Activated B cell treated with CpG ODN at 0.5 μM for 24 hours (primary cell): ENCODE measurements at regions not wholly inside any gene's neighbourhood (a gene's known extent, or its start where the extent isn't known, plus 50 kb on each side); places are given as distances from the start of the nearest gene placed in this dataset.

Source experiments
- ATAC-seq: fragments of 200-7000 bp; cut with Tn5 transposase; one replicate; pipeline ENCODE4 v1.10.0; 2021; ENCODE audit warnings: low read depth, mild to moderate bottlenecking, moderate library complexity
- CTCF ChIA-PET: fragments of 350-600 bp; sonication (Branson Sonifier 250); formaldehyde crosslinking; loops from one replicate; lab custom pipeline; 2021; ENCODE audit warnings: antibody characterized with exemption; lab: Charles Lee
- POLR2A ChIA-PET: fragments of 350-600 bp; sonication (Branson Sonifier 250); formaldehyde crosslinking; loops from one replicate; lab custom pipeline; 2021; ENCODE audit warnings: antibody characterized with exemption; lab: Charles Lee
- DNase-seq: peaks from one replicate; pipeline ENCODE4 v3.0.0; 2022
- H3K27ac Mint-ChIP-seq: one replicate; pipeline ENCODE4 v1.8.0; 2020; ENCODE audit warnings: mixed read lengths
- H3K27me3 Mint-ChIP-seq: one replicate; pipeline ENCODE4 v1.8.0; 2021; ENCODE audit warnings: mixed read lengths
- H3K36me3 Mint-ChIP-seq: one replicate; pipeline ENCODE4 v1.8.0; 2021; ENCODE audit warnings: low read depth, mixed read lengths
- H3K4me1 Mint-ChIP-seq: one replicate; pipeline ENCODE4 v1.8.0; 2021; ENCODE audit warnings: mixed read lengths
- H3K4me3 Mint-ChIP-seq: one replicate; pipeline ENCODE4 v1.8.0; 2020; ENCODE audit warnings: mild to moderate bottlenecking, mixed read lengths
- H3K9me3 Mint-ChIP-seq: one replicate; pipeline ENCODE4 v1.8.0; 2020; ENCODE audit warnings: mixed read lengths
- intact Hi-C: fragments of 100-400 bp; cut with micrococcal nuclease; formaldehyde crosslinking; loops from one replicate; pipeline ENCODE4 v1.15.1; 2024
- TF ChIP-seq, protein P1 (sequence below): fragments of 200-600 bp; IDR thresholded peaks from one replicate; pipeline ENCODE4 v1.8.0; 2022; ENCODE audit warnings: antibody characterized with exemption, mild to moderate bottlenecking

DNA sequence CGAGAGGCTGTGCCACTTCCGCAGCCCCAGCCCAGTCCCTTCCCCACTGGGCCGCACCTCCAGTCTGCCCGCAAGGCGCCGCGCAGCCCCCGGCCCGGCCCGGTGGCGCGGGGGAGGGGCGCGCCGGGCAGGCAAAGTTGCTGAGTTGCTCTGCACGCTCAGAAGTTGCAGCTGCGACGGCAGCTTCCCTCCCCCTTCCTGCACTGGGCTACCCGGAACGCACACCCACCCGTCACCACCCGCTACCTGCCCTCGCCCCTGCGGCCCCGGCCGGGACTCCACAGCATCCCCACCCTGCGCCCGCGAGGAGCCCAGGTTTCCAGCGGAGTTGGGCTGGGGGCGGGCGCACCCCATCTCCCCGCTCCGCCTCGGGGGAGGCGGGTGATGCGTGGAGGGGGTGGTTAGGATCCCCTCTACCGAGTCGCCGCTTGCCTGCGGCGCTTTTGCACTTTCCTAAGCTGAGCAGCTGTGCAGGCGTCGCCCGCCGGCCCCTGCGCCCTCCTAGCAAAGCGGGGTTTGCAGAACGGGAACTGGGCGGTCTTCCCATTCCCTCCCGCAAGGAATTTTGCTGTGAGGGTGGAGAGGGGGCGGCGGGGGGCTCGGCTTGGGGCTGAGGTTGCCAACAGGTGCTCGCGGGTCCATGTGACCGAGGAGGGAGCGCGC, 55.9 kb upstream of the RREB1 start:
- Mint-ChIP-seq H3K27ac (no peak overlapping the region), H3K4me1 (peaks cover 40% of the 10 kb centered on the region), H3K27me3 (no peaks in the 10 kb centered on the region), H3K4me3 (peak overlapping the region; percentile 76), H3K36me3 (no peaks in the 10 kb centered on the region), H3K9me3 (no peaks in the 10 kb centered on the region)
- DNase-seq: peak; percentile 61
- intact Hi-C loops: loop anchor here (1.0 to 5.0 kb wide), 5 partner anchors 11 to 250 kb away; partner anchors contain the start of gene RREB1
- CTCF ChIA-PET: no interaction called here
- POLR2A ChIA-PET: interaction anchor here (0.6 to 4.1 kb wide), 9 partner anchors 10 to 295 kb away, joined by 3 to 42 read pairs (median 6); partner anchors contain the start of gene RREB1
- ATAC-seq: peak; percentile 86
- TF ChIP-seq, protein P1, sequence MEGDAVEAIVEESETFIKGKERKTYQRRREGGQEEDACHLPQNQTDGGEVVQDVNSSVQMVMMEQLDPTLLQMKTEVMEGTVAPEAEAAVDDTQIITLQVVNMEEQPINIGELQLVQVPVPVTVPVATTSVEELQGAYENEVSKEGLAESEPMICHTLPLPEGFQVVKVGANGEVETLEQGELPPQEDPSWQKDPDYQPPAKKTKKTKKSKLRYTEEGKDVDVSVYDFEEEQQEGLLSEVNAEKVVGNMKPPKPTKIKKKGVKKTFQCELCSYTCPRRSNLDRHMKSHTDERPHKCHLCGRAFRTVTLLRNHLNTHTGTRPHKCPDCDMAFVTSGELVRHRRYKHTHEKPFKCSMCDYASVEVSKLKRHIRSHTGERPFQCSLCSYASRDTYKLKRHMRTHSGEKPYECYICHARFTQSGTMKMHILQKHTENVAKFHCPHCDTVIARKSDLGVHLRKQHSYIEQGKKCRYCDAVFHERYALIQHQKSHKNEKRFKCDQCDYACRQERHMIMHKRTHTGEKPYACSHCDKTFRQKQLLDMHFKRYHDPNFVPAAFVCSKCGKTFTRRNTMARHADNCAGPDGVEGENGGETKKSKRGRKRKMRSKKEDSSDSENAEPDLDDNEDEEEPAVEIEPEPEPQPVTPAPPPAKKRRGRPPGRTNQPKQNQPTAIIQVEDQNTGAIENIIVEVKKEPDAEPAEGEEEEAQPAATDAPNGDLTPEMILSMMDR: no peak

DNA sequence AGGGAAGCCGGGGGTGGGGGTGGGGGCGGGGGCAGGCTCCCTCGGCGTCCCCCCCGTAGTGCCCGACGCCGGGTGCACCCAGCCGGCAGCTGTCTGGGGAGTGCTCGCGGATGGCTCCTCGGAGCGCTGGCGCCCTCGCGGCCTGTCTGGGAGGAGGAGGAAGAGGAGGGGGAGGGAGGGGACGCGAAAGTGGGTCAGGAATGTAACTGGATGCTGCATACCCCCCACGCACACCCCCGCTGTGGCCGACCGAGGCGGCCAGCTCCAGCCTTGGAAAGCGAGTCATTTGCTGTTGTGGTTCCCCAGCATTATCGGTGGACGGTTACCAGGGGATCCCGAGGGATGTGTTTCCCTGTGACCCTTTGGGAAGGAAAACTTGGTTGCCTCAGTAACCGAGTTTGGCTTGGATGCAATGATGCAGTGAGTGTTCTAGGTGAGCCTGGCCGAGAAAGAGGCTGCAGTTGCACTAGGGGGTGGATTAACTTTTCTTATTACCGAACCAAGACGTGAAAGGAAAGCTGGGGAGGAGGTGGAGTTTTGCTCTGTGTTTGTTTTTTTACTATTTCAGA, 55.2 kb upstream of the RREB1 start:
- DNase-seq (no peak), ATAC-seq (peak; percentile 8)
- peak overlapping the region; percentile 77 for H3K4me3 Mint-ChIP-seq
- POLR2A ChIA-PET: interaction anchor here (0.6 to 4.1 kb wide), 12 partner anchors 11 to 1900 kb away, joined by 3 to 42 read pairs (median 5); partner anchors contain the start of gene RREB1
- intact Hi-C loops: loop anchor here (1.0 to 5.0 kb wide), 6 partner anchors 9 to 250 kb away; partner anchors contain the start of gene RREB1
- no peaks in the 10 kb centered on the region for H3K9me3 Mint-ChIP-seq
- peak overlapping the region; percentile 79 for H3K27ac Mint-ChIP-seq
- H3K36me3 Mint-ChIP-seq: no peaks in the 10 kb centered on the region
- H3K4me1 Mint-ChIP-seq: peaks cover 40% of the 10 kb centered on the region
- no peaks in the 10 kb centered on the region for H3K27me3 Mint-ChIP-seq
- TF ChIP-seq, protein P1: no peak
- CTCF ChIA-PET: interaction anchor here (1.3 kb wide), 1 partner anchor 54 kb away, joined by 4 read pairs; no protein-coding TSS in a partner anchor

DNA sequence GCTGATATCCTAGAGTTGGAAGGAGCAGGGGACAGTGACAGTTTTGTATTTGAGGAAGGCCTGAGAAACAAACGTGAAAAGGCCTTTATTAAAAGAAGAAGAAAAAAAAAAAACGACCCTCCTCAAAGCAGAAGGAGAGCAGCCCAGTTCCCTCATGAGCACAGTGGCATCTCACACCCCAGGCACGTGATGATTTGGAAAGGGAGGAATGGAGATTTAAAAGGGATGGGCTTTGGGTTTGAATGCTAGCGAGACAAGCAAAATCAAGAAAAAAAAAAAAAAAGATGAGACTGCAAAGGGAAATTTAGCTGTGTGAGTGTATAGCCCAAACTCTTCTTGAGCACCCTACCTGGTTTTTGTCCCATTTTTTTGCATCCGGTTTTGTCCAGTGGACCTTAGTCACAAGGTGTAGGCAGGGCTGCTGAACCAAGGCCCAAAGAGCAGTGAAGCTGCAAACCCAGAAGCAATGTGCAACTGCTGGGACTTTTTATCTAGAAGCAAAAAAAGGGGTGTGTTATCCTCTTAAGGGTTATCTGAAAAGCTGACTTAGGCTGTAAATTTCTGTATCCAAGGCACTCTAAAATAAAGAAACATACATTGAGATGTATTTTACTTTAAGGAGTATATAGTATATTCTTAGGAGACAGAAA, 54.5 kb upstream of the RREB1 start:
- intact Hi-C loops: loop anchor here (1.0 to 5.0 kb wide), 4 partner anchors 8 to 251 kb away; partner anchors contain the start of gene RREB1
- Mint-ChIP-seq H3K4me3 (peak overlapping the region; percentile 77), H3K4me1 (peaks cover 37% of the 10 kb centered on the region), H3K27ac (peak overlapping the region; percentile 79), H3K27me3 (no peaks in the 10 kb centered on the region), H3K9me3 (no peaks in the 10 kb centered on the region), H3K36me3 (no peaks in the 10 kb centered on the region)
- ChIA-PET POLR2A (interaction anchor here (0.6 to 4.1 kb wide), 9 partner anchors 11 to 1901 kb away, joined by 3 to 42 read pairs (median 5); partner anchors contain the start of gene RREB1), CTCF (interaction anchor here (0.7 to 1.3 kb wide), 2 partner anchors 24 to 53 kb away, joined by 4 read pairs; no protein-coding TSS in a partner anchor)
- TF ChIP-seq, protein P1: no peak
- DNase-seq (no peak), ATAC-seq (no peak)
